ENCODE measurements at regions not wholly inside any gene's neighbourhood (a gene's known extent, or its start where the extent isn't known, plus 50 kb on each side); places are given as distances from the start of the nearest gene placed in this dataset.

DNA sequence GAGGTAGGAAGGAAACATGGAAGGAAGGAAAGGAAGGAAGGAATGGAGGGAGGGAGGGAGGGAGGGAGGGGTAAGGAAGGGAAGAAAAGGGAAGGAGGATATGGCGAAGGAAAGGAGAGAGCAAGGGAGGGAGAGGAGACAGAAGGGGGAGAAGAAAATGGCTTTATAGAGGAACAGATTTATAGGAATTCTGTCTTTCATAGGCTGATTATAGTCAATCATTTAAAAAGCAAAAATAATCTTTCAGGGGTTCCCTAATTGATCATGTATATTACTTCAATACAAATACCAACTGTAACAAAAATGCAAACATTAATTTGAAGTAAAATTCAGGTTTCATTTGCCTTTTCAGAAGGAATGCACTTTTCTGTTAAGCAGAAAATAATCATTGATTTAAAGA lies 519.1 kb downstream of the MDFIC start:
- no peak for FAIRE-seq

DNA sequence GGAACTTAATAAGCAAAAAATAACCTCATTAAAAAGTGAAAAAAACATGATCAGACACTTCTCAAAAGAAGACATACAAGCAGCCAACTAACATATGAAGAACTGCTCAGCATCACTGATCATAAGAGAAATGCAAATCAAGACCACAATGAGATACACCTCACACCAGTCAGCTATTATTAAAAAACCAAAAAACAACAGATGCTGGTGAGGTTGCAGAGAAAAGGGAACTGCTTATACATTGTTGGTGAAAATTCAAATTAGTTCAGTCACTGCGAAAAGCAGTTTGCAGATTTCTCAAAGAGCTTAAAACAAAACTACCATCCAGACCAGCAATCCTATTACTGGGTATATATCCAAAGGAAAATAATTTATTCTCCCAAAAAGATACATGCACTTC lies 513.3 kb downstream of the MDFIC start:
- no peak for FAIRE-seq

DNA sequence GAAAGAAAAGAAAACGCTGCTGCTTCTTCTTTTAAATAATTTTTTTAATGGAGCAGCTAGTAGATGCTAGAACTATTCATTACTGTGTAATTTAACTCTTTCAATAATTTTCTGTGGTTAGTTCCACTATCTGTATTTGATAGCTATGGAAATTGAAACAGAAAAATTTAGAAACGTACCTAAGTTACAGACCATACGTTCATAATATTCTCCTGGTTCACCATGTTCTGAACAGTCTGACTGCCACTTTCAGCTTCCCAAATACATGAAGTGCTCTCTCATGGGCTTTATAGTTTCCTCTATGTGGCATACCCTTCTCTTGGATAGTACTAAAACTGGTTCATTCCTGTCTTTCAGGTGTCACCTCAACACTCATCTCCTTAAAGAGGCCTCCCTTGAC lies 508.0 kb downstream of the MDFIC start:
- FAIRE-seq = no peak

GRCh38 chr7:115417662-115418061 lies 495.8 kb downstream of the MDFIC start:
- no peak for FAIRE-seq

- FAIRE-seq = no peak
Measured at GRCh38 chr7:115410972-115411686, 489.2 kb downstream of the MDFIC start.

DNA sequence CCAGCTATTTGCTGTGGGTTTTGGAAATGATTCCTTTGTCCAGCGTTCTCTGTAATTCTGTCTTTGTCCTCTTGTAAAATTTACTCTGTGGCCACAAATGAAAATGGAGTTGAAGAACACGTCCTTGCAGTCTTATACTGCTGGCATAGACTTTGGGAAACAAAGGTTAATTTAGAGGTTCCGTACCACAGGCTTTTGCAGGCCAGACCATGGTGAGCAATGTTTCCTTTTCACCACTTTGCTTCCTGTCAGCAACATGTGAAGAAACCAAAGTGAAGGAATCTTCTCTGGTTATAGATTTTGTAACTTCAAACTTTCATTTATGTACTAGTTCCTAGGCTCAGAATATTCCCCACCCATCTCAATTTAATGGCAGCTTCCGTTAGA lies 488.5 kb downstream of the MDFIC start:
- no peak for FAIRE-seq

DNA sequence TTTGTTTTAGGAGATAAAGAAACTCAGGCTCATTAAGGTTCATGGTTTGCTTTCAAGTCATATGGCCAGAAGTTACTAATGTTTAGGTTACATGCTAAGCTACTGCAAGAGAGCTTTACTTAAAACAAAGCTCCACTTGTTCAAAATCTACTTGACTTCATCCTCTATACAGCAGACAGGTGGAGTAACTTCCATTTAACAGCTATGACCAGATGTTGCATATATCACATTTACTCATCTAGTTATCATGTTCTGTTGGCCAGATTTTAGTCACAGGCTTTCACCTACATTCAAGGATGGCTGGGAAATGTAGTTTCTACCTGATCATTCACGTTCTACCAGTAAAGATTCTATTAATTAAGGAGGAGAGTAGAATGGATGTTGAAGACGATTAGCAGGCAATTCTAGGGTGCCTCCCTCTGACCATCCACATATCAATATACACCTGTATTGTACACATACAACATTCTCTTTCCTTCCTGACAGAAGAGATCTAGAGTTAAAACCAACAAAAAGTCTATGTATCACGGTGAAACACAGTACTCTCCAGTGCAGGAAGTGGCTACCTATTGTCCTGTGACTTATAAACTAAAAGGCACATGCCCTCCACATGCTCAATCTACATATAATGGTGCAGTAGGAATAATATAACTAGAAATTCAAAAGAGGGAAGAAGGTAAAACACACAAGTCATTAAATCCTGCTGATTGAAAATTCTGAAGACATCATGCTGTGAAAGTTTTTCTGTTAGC lies 488.0 kb downstream of the MDFIC start:
- no peak for FAIRE-seq

- FAIRE-seq = no peak
Measured at GRCh38 chr7:115406219-115406618, 484.3 kb downstream of the MDFIC start.

- no peak for FAIRE-seq
Measured at GRCh38 chr7:115387137-115387536, 465.2 kb downstream of the MDFIC start.

GRCh38 chr7:115379321-115379720 lies 457.4 kb downstream of the MDFIC start:
- no peak for FAIRE-seq

GRCh38 chr7:115368998-115369397 lies 447.1 kb downstream of the MDFIC start:
- FAIRE-seq = no peak

DNA sequence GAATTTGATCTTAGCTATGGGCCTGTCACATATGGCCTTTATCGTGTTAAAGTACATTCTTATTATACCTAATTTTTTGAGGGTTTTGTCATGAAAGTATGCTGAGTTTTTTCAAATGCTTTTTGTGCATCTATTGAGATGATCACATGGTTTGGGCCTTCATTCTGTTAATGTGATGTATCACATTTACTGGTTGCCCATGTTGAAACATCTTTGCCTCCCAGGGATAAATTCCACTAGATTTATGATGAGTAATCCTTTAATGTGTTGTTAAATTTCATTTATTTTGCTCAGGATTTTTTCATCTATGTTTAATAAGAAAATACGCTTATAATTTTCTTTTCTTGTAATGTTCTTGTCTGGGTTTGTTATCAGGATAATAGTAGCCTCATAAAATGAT lies 442.0 kb downstream of the MDFIC start:
- no peak for FAIRE-seq

DNA sequence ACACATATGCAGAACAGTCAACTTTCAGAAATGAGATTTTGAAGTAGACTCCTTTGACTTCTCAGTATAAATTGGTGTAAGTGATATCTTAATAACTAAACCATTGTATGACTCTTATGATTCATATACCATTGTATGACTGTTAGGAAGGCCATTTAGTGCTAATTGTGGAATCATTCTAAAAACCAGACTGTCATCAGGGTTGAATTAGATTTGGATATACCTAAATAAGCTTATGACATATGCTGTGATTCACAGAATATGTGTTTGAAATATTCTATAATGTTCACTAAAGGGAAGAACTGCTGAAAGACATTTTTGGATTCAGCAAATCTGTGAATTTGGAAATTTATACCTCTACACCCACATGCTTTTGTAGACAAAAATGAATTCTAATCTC lies 438.1 kb downstream of the MDFIC start:
- no peak for FAIRE-seq

GRCh38 chr7:115359119-115359518 lies 437.2 kb downstream of the MDFIC start:
- no peak for FAIRE-seq

GRCh38 chr7:115357703-115357999 lies 435.8 kb downstream of the MDFIC start:
- no peak for FAIRE-seq

DNA sequence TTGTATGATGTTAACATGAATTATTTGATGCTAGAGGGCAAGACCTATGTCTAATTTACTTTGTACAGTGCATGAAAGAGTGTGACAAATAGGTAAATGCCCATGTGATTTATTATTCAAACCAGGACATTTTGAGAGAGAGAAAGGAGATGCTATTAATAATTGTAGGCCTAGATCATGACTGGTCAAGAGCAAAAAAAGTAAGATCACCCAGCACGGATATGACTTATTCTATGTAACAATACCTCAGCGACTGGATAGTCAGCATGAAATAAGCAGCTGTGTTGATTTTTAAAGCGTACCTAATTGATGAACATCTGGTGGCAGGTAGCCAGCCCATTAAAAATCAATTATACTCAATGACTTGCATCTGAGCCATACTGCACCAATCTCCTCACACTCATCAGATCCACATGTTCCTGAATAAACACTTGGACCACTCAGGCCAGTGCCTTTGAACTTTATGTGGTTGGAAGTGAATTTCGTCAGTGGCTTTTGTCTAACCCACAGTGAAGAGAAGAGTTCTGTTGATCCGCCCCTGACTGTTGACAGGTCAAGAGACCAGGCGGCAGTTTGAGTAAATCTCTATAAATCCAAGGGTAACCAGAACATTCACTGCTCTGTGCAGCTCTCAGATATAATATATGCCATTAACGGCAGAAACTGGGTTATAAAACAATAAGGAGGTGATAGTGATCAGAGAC lies 435.3 kb downstream of the MDFIC start:
- FAIRE-seq = no peak

- FAIRE-seq = peak; percentile 56
Measured at GRCh38 chr7:115356139-115356746, 434.3 kb downstream of the MDFIC start.

- no peak for FAIRE-seq
Measured at GRCh38 chr7:115354925-115355324, 433.0 kb downstream of the MDFIC start.

DNA sequence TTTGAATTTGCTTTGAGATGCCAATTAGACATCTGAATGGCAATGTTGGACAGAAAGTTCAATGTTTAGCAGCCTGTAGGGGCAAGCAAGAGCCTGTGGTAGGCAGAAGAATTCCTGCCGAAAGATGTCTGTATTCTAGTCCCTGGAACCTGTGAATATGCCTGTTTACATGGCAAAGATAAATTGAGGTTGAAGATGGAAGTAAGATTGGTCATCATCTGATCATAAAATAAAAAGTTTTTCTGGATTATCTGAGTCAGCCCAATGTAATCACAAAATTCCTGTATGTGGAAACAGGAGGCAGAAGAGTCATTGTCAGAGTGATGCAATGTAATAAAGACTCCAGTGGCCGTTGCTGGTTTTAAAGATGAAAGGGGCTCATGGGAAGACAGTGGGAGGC lies 430.5 kb downstream of the MDFIC start:
- no peak for FAIRE-seq

- no peak for FAIRE-seq
Measured at GRCh38 chr7:115350764-115351163, 428.9 kb downstream of the MDFIC start.

DNA sequence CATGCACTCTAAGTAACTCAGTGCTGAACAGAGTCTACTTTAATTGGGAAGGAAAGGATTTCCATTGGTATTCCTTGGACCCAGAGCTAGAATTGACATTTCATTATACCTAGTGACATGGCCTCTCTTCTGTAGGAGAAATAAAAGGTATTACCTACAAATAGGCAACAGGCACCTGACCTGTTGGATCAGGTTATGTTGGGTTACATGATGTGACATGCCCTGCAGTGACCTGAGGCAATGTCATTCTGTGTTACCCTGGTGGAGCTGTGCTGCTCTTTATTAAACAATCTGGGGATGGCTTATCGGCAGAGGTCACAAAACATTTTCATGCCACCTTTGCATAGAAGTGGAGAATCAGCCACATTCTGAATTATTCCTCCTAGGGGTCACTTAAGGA lies 427.7 kb downstream of the MDFIC start:
- FAIRE-seq = no peak

DNA sequence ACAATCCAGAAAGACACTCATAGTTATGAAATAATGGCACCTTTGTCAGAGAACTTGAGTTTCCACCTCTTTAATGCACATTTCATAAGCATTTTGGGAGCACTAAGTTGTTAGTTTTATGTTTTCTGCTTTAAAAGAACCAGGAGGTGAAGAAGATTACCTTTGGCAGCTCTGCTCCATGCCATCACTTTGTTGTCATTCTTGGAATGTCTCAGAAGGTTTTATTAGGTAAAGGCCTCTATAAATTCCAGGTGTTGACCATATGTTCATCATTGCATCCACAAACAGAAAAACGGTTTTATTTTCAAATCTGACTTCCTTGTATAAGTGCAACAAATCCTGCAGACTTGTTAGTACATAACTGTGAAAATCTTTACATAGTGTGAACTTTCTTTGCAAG lies 424.8 kb downstream of the MDFIC start:
- no peak for FAIRE-seq

DNA sequence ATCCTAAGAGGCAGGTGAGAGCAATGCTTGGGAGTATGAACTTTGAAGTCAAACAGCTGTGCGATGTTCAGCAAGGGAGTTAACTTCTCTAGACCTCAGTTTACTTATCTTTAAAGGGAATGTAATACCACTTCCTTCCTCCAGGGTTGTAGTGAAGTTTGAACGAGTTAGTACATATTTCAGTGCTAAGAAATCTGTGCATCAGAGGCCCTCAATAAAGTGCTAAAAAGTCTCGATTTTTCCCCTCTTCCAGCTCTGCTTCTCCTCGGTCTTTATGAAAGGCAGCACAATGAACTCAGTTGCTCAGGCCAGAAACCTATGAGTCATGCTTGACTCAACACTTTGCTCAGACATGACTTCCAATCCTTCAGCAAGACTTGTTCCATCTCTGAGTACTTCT lies 418.9 kb downstream of the MDFIC start:
- FAIRE-seq = no peak

DNA sequence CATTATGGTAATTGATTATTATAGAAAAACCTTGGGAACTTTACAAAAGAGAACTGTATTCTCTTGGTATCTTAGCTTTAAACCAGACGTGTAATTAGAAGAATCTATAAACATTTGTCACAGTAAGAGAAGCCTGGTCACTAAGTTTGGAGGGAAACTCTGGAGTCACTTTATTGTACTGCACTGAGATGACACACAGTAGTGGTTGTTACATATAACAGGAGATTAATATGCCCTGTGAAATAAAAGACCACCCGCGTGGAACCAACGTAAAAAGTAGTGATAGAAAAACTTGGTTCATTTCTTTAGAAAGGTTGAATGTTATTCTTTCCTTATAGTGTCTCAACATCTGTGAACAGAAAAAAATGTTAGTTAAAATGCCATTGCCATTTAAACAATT lies 416.1 kb downstream of the MDFIC start:
- FAIRE-seq = no peak
